ENCODE measurements at regions not wholly inside any gene's neighbourhood (a gene's known extent, or its start where the extent isn't known, plus 50 kb on each side); places are given as distances from the start of the nearest gene placed in this dataset.

DNA sequence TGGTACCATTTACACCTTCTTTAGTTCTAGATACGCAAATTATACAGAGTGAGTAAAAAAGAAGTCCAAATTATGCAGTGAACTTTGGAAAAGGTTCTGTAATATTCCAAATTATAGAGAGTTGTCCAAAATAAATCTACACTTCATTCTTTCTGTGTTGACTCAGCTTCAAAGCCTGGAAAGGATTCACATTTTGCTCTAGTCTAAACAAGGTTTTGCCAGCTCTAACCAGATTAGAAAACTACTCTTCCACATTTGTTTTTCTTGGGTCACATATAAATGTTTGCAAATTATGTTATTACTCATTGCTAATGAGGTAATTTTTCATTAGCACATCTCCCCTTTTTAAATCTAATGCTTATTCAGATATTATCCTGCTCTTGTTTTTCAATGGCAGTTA, 1562.4 kb upstream of the SEL1L start:
- intact Hi-C loops (cut with DNase I) = no loop called here
- no peak overlapping the region for H3K4me3 ChIP-seq

DNA sequence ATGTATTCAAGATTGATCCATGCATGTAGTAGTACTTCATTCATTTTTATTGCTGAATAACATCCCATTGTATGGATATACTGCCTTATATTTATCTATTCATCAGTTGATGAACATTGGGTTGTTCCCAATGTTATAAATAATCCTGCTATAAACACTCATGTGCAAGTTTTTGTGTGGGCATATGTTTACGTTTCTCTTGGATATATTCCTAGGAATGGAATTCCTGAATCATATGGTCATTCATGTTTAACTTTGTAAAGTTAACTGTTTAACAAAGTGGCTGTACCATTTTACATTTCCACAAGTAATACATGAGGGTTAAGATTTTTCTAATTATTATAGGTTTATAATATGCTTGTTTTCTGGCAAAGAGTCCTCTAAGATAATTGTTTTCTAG, 1568.2 kb upstream of the SEL1L start:
- Histone ChIP-seq H3K4me1 (replicated peaks in 1 of 2) (no peaks in the 10 kb centered on the region), H3K27me3 (no peaks in the 10 kb centered on the region), H3K27ac (no peak overlapping the region), H3K36me3 (replicated peaks in 1 of 2) (no peaks in the 10 kb centered on the region), H3K4me3 (no peak overlapping the region), H3K9me3 (replicated peaks in 1 of 3) (no peaks in the 10 kb centered on the region)
- no peak for DNase-seq
- WGBS, 4 donors = 59 to 83% (median 73%) methylated on average over 1 of the region's 1 CpG
- no peak for TF ChIP-seq POLR2A (IDR thresholded peaks at IDR 0.05)
- TF ChIP-seq, protein P1, sequence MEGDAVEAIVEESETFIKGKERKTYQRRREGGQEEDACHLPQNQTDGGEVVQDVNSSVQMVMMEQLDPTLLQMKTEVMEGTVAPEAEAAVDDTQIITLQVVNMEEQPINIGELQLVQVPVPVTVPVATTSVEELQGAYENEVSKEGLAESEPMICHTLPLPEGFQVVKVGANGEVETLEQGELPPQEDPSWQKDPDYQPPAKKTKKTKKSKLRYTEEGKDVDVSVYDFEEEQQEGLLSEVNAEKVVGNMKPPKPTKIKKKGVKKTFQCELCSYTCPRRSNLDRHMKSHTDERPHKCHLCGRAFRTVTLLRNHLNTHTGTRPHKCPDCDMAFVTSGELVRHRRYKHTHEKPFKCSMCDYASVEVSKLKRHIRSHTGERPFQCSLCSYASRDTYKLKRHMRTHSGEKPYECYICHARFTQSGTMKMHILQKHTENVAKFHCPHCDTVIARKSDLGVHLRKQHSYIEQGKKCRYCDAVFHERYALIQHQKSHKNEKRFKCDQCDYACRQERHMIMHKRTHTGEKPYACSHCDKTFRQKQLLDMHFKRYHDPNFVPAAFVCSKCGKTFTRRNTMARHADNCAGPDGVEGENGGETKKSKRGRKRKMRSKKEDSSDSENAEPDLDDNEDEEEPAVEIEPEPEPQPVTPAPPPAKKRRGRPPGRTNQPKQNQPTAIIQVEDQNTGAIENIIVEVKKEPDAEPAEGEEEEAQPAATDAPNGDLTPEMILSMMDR (IDR thresholded peaks at IDR 0.05) = no peak
- intact Hi-C loops (cut with DNase I) = no loop called here

More for the DNA sequence above, 1562.4 kb upstream of the SEL1L start:
- DNase-seq = no peak
- Histone ChIP-seq H3K27me3 (no peaks in the 10 kb centered on the region), H3K9me3 (replicated peaks in 1 of 3) (no peaks in the 10 kb centered on the region), H3K27ac (no peak overlapping the region), H3K36me3 (replicated peaks in 1 of 2) (no peaks in the 10 kb centered on the region), H3K4me1 (replicated peaks in 1 of 2) (no peaks in the 10 kb centered on the region)
- TF ChIP-seq, protein P1 (IDR thresholded peaks at IDR 0.05) = no peak
- 55 to 74% (median 63%) methylated on average over 1 of the region's 1 CpG for WGBS, 4 donors

DNA sequence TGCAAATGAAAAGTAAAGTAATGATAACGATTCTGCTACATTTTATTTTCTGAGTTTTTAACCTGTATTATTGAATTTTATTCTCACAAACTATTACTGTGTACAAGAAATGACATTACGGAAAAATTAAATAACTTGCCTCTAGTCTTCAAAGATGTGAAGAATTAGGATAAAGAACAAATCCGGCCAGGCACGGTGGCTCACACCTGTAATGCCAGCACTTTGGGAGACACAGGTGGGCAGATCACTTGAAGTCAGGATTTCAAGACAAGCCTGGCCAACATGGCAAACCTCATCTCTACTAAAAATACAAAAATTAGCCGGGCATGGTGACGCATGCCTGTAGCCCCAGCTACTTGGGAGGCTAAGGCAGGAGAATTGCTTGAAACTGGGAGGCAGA, 1584.4 kb upstream of the SEL1L start:
- Histone ChIP-seq H3K4me3 (no peak overlapping the region), H3K9me3 (replicated peaks in 1 of 3) (no peaks in the 10 kb centered on the region), H3K36me3 (replicated peaks in 1 of 2) (no peaks in the 10 kb centered on the region), H3K27me3 (no peaks in the 10 kb centered on the region), H3K27ac (no peak overlapping the region), H3K4me1 (replicated peaks in 1 of 2) (no peaks in the 10 kb centered on the region)
- intact Hi-C loops (cut with DNase I) = no loop called here
- TF ChIP-seq POLR2A (IDR thresholded peaks at IDR 0.05) = no peak
- TF ChIP-seq, protein P1 (IDR thresholded peaks at IDR 0.05) = no peak
- DNase-seq = no peak
- WGBS, 4 donors = 83 to 91% (median 84%) methylated on average over 6 of the region's 6 CpGs

DNA sequence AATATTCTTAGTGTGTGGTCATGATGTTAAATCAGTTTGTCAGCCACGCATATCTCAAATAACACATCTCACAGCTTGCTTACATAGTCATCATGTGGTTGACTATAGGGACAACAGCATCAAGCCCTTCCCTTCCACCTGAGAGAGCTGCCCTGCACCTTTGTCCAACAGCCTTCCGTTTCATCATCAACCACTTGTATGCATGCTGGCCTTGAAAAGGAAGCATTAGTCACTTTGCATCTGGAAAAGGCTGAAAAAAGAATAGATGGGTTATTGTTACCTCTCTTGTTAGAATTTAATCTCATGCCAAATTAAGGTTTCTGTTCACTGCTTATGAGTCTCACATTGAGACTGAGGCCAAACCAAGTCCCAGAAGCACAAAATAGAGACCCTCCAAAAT, 1586.5 kb upstream of the SEL1L start:
- no peaks in the 10 kb centered on the region for H3K9me3 ChIP-seq (replicated peaks in 1 of 3)

More for the DNA sequence above, 1586.5 kb upstream of the SEL1L start:
- intact Hi-C loops (cut with DNase I) = no loop called here
- TF ChIP-seq POLR2A (IDR thresholded peaks at IDR 0.05) = no peak
- TF ChIP-seq, protein P1 (IDR thresholded peaks at IDR 0.05) = no peak
- WGBS, 4 donors = 57 to 77% (median 65%) methylated on average over 2 of the region's 2 CpGs
- Histone ChIP-seq H3K27me3 (no peaks in the 10 kb centered on the region), H3K36me3 (replicated peaks in 1 of 2) (no peaks in the 10 kb centered on the region), H3K4me1 (replicated peaks in 1 of 2) (no peaks in the 10 kb centered on the region), H3K4me3 (no peak overlapping the region), H3K27ac (no peak overlapping the region)
- no peak for DNase-seq
